ENCODE measurements at regions not wholly inside any gene's neighbourhood (a gene's known extent, or its start where the extent isn't known, plus 50 kb on each side); places are given as distances from the start of the nearest gene placed in this dataset.

DNA sequence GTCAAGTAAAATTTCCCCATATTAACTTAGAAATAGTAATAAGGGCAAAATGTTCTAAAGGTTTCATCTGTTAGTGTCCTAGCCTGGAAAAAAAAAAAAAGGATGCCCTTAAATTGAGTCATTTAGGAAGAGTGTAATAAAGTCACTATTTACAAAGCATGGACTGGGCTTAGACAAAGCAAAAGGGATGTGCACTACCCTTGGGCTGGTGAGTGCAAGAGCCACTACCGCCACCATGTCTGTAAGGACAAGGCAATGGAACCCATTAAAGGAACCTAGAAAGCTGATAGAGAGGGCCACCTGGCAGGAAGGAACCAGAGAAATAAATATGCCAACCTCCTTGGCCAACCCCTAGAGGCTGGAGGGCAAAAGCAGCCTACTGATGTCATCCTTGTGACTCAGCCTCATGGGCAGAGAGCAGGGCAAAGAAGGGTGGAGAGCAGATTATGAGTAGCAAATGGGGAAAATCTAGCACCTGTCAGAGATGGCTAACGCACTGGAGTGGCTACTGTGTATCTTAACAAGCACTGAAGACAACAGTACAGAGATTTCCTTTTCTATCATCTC lies 59.5 kb upstream of the FUT8 start:
- Histone ChIP-seq H3K36me3 (ENCODE audit: insufficient read depth, low read length) (no peaks in the 10 kb centered on the region), H3K9me3 (ENCODE audit: control insufficient read depth, insufficient read depth, low read length) (no peaks in the 10 kb centered on the region), H3K4me1 (ENCODE audit: insufficient read depth, low read length) (peaks cover 22% of the 10 kb centered on the region), H3K9ac (ENCODE audit: low read depth, low read length) (no peak overlapping the region)

- H3K36me3 ChIP-seq (ENCODE audit: insufficient read depth, low read length): no peaks in the 10 kb centered on the region
- no peak overlapping the region for H3K9ac ChIP-seq (ENCODE audit: low read depth, low read length)
- H3K9me3 ChIP-seq (ENCODE audit: control insufficient read depth, insufficient read depth, low read length): no peaks in the 10 kb centered on the region
- H3K4me1 ChIP-seq (ENCODE audit: insufficient read depth, low read length): peaks cover 22% of the 10 kb centered on the region
Observed at GRCh38 chr14:65354131-65354530, 58.4 kb upstream of the FUT8 start.

GRCh38 chr14:65354715-65355114 lies 57.8 kb upstream of the FUT8 start:
- Histone ChIP-seq H3K36me3 (ENCODE audit: insufficient read depth, low read length) (no peaks in the 10 kb centered on the region), H3K9ac (ENCODE audit: low read depth, low read length) (no peak overlapping the region), H3K4me1 (ENCODE audit: insufficient read depth, low read length) (peaks cover 22% of the 10 kb centered on the region), H3K9me3 (ENCODE audit: control insufficient read depth, insufficient read depth, low read length) (no peaks in the 10 kb centered on the region)

GRCh38 chr14:65356327-65356836 lies 56.1 kb upstream of the FUT8 start:
- H3K4me1 ChIP-seq (ENCODE audit: insufficient read depth, low read length): peaks cover 22% of the 10 kb centered on the region
- no peaks in the 10 kb centered on the region for H3K9me3 ChIP-seq (ENCODE audit: control insufficient read depth, insufficient read depth, low read length)
- no peak overlapping the region for H3K9ac ChIP-seq (ENCODE audit: low read depth, low read length)
- no peaks in the 10 kb centered on the region for H3K36me3 ChIP-seq (ENCODE audit: insufficient read depth, low read length)

DNA sequence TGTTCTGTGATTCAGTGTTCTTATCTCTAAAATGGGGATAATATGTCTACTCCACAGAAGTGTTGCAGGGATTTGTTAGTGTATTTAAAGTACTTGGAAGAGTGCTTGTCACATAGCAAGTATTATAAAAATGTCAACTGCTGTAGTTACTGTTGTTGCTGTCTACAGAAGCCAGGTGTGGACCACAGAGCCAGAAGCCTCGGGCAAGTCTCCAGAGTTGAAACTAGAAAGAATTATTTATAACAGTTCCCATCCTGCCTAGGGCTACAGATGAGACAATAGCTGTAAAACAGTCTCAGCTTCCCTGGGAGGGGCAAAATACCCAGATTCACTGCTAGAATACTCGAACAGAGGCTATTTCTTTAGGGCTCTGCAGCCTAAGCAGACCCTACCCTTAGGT lies 55.4 kb upstream of the FUT8 start:
- peaks cover 22% of the 10 kb centered on the region for H3K4me1 ChIP-seq (ENCODE audit: insufficient read depth, low read length)
- H3K9me3 ChIP-seq (ENCODE audit: control insufficient read depth, insufficient read depth, low read length): no peaks in the 10 kb centered on the region
- no peak overlapping the region for H3K9ac ChIP-seq (ENCODE audit: low read depth, low read length)
- no peaks in the 10 kb centered on the region for H3K36me3 ChIP-seq (ENCODE audit: insufficient read depth, low read length)

DNA sequence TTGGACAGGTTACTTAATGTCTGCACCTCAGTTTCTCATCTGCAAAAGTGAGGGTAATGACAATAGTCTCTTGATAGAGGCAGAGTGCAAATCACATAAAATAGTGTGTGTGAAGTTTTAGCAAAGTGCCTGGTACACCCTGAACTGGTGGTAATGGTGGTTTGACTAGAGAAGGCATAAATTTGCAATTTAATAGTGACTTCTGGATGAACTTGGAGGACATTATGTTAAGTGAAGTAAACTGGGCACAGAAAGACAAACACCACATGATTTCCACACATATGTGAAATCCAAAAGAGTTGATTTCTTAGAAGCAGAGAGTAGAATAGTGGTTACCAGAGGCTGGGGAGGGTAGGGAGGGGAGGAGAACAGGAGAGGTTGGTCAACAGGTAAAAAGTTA lies 54.8 kb upstream of the FUT8 start:
- Histone ChIP-seq H3K9me3 (ENCODE audit: control insufficient read depth, insufficient read depth, low read length) (no peaks in the 10 kb centered on the region), H3K4me1 (ENCODE audit: insufficient read depth, low read length) (peaks cover 22% of the 10 kb centered on the region), H3K9ac (ENCODE audit: low read depth, low read length) (no peak overlapping the region), H3K36me3 (ENCODE audit: insufficient read depth, low read length) (no peaks in the 10 kb centered on the region)

GRCh38 chr14:65359503-65359902 lies 53.0 kb upstream of the FUT8 start:
- Histone ChIP-seq H3K4me1 (ENCODE audit: insufficient read depth, low read length) (peaks cover 22% of the 10 kb centered on the region), H3K36me3 (ENCODE audit: insufficient read depth, low read length) (no peaks in the 10 kb centered on the region), H3K9ac (ENCODE audit: low read depth, low read length) (no peak overlapping the region), H3K9me3 (ENCODE audit: control insufficient read depth, insufficient read depth, low read length) (no peaks in the 10 kb centered on the region)

GRCh38 chr14:65360144-65360784 lies 52.3 kb upstream of the FUT8 start:
- peaks cover 19% of the 10 kb centered on the region for H3K4me1 ChIP-seq (ENCODE audit: insufficient read depth, low read length)
- no peaks in the 10 kb centered on the region for H3K9me3 ChIP-seq (ENCODE audit: control insufficient read depth, insufficient read depth, low read length)
- no peaks in the 10 kb centered on the region for H3K36me3 ChIP-seq (ENCODE audit: insufficient read depth, low read length)
- no peak overlapping the region for H3K9ac ChIP-seq (ENCODE audit: low read depth, low read length)

DNA sequence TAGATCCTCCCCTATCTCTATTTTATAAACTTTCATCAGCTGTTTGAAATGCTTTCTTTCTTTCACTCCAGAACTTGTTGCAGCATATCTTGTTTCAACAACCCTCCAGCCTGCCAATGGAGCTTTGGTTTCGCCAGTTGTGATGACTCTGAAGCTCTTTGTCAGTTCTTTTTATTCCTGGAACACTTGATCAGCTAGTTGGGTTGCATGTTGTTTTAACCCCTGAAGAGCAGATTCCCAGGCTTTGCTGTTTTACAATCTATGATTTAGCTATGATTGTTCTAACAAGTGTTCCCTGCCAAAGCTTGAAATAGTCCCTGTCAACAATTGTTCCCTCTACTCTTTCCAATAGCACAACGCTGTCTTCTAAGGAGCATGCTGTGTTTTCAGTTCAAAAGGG lies 50.6 kb upstream of the FUT8 start:
- peaks cover 14% of the 10 kb centered on the region for H3K4me1 ChIP-seq (ENCODE audit: insufficient read depth, low read length)
- H3K9me3 ChIP-seq (ENCODE audit: control insufficient read depth, insufficient read depth, low read length): no peaks in the 10 kb centered on the region
- H3K9ac ChIP-seq (ENCODE audit: low read depth, low read length): no peak overlapping the region
- H3K36me3 ChIP-seq (ENCODE audit: insufficient read depth, low read length): no peaks in the 10 kb centered on the region

Data from ES-I3 (cell line).